Adrenal gland (tissue), 9 donors: ENCODE measurements at regions not wholly inside any gene's neighbourhood (a gene's known extent, or its start where the extent isn't known, plus 50 kb on each side); places are given as distances from the start of the nearest gene placed in this dataset.

Experiments used
- DNase-seq, 7 donors: peaks; one replicate each; pipeline ENCODE4 v3.0.0-alpha.2; 2019 to 2020
- H3K27ac ChIP-seq, 5 donors: fragments of 200-600 bp; sonication (generic) in 4 of 5; 1 replicate in 3 of 5; 2 replicates in 2 of 5; pipeline versions ENCODE4 v1.5.1 to v1.8.0; 2016 to 2020; ENCODE audit warnings: mild to moderate bottlenecking in 1 of 5
- H3K27me3 ChIP-seq: fragments of 200-600 bp; 2 replicates; pipeline ENCODE4 v1.8.0; 2021
- H3K36me3 ChIP-seq, 2 donors: fragments of 200-600 bp; replicated peaks in 1 of 2; 1 replicate in 1 of 2; 2 replicates in 1 of 2; pipeline versions ENCODE4 v1.5.1 to v1.8.0; 2018 to 2022
- H3K4me1 ChIP-seq, 2 donors: fragments of 200-600 bp; replicated peaks in 1 of 2; 1 replicate in 1 of 2; 2 replicates in 1 of 2; pipeline versions ENCODE4 v1.5.1 to v1.8.0; 2018 to 2021
- H3K4me3 ChIP-seq, 4 donors: fragments of 200-600 bp; sonication (generic) in 3 of 4; one replicate each; pipeline ENCODE4 v1.5.1; 2016 to 2018
- H3K9me3 ChIP-seq, 3 donors: fragments of 200-600 bp; sonication (generic) in 1 of 3; replicated peaks in 1 of 3; 1 replicate in 2 of 3; 2 replicates in 1 of 3; pipeline versions ENCODE4 v1.5.1 to v1.8.0; 2016 to 2021
- CTCF ChIP-seq, 6 experiments: fragments of 450-650 bp in 4 of 6; fragments of 200-600 bp in 2 of 6; sonication (generic) in 1 of 6; IDR thresholded peaks; 1 replicate in 5 of 6; 2 replicates in 1 of 6; pipeline versions ENCODE4 v1.5.1 to v1.8.0; 2016 to 2021; ENCODE audit warnings: antibody characterized with exemption in 6 of 6, mild to moderate bottlenecking in 2 of 6, moderate library complexity in 1 of 6
- POLR2A ChIP-seq, 2 donors: fragments of 450-650 bp; IDR thresholded peaks; one replicate each; pipeline ENCODE4 v1.6.1; 2017; ENCODE audit warnings: antibody characterized with exemption in 2 of 2, mild to moderate bottlenecking in 2 of 2, moderate library complexity in 1 of 2
- WGBS, 4 donors: extraction: QIAGEN DNeasy Blood & Tissue Kit in 2 of 4; methylation state at CpG; one replicate each; pipeline versions ENCODE4 v1.1.5 to v1.1.7; 2013 to 2017; 5-methylcytosine and 5-hydroxymethylcytosine counted together
- intact Hi-C, 2 donors: fragments of 100-400 bp; cut with DNase I; formaldehyde crosslinking; loops; one replicate each; pipeline versions ENCODE4 v1.14.1 to v1.15.0; 2022 to 2023
- donor health status: healthy with polysubstance abuse.
- donor health status: Bipolar disorder and iron deficiency.
- donor health status: DM: yes; HTN: yes; CAD: no.
- donor health status: DM: no; HTN: no; CAD: no.
- donor health status: DM: no; HTN: no; CAD: no.

- Histone ChIP-seq H3K4me3 (no peak overlapping the region), H3K27ac (no peak overlapping the region), H3K27me3 (no peaks in the 10 kb centered on the region), H3K4me1 (peaks cover 7 to 45% of the 10 kb centered on the region in 2 donors), H3K9me3 (no peaks in the 10 kb centered on the region), H3K36me3 (peaks cover 0 to 25% of the 10 kb centered on the region in 2 donors)
- DNase-seq = no peak
- no peak for TF ChIP-seq POLR2A (IDR thresholded peaks at IDR 0.05)
- TF ChIP-seq CTCF (IDR thresholded peaks at IDR 0.05) = no peak
- intact Hi-C loops = no loop called here
- WGBS, 4 donors = 94 to 96% (median 96%) methylated on average over 5 of the region's 5 CpGs
Observed at GRCh38 chr19:46917002-46917401, 56.2 kb downstream of the ARHGAP35 start.

GRCh38 chr19:46919324-46919723, 58.5 kb downstream of the ARHGAP35 start:
- intact Hi-C loops = no loop called here
- no peaks in the 10 kb centered on the region for H3K9me3 ChIP-seq
- H3K4me1 ChIP-seq = peaks cover 5 to 40% of the 10 kb centered on the region in 2 donors
- no peaks in the 10 kb centered on the region for H3K27me3 ChIP-seq
- WGBS, 4 donors = 90 to 94% (median 92%) methylated on average over 8 of the region's 8 CpGs
- no peak overlapping the region for H3K4me3 ChIP-seq
- H3K27ac ChIP-seq = no peak overlapping the region
- H3K36me3 ChIP-seq = peaks cover 0 to 32% of the 10 kb centered on the region in 2 donors
- no peak for TF ChIP-seq CTCF (IDR thresholded peaks at IDR 0.05)
- no peak for TF ChIP-seq POLR2A (IDR thresholded peaks at IDR 0.05)
- DNase-seq = no peak

GRCh38 chr19:46920362-46920761, 59.6 kb downstream of the ARHGAP35 start:
- WGBS, 4 donors = 74 to 81% (median 78%) methylated on average over 14 of the region's 14 CpGs
- no peak for TF ChIP-seq POLR2A (IDR thresholded peaks at IDR 0.05)
- no peak for TF ChIP-seq CTCF (IDR thresholded peaks at IDR 0.05)
- no peak for DNase-seq
- intact Hi-C loops = no loop called here
- peaks cover 5 to 39% of the 10 kb centered on the region in 2 donors for H3K4me1 ChIP-seq
- H3K36me3 ChIP-seq = peaks cover 0 to 32% of the 10 kb centered on the region in 2 donors
- H3K4me3 ChIP-seq = no peak overlapping the region
- no peaks in the 10 kb centered on the region for H3K9me3 ChIP-seq
- no peaks in the 10 kb centered on the region for H3K27me3 ChIP-seq
- H3K27ac ChIP-seq = no peak overlapping the region

GRCh38 chr19:46921071-46921470, 60.3 kb downstream of the ARHGAP35 start:
- H3K36me3 ChIP-seq = peaks cover 0 to 32% of the 10 kb centered on the region in 2 donors
- H3K27ac ChIP-seq = no peak overlapping the region
- H3K4me3 ChIP-seq = no peak overlapping the region
- no peak for DNase-seq
- no peak for TF ChIP-seq POLR2A (IDR thresholded peaks at IDR 0.05)
- no peaks in the 10 kb centered on the region for H3K9me3 ChIP-seq
- intact Hi-C loops = no loop called here
- H3K4me1 ChIP-seq = peaks cover 5 to 37% of the 10 kb centered on the region in 2 donors
- H3K27me3 ChIP-seq = no peaks in the 10 kb centered on the region
- WGBS, 4 donors = 94 to 97% (median 95%) methylated on average over 7 of the region's 7 CpGs

GRCh38 chr19:46922465-46922864, 61.7 kb downstream of the ARHGAP35 start:
- Histone ChIP-seq H3K27ac (no peak overlapping the region), H3K27me3 (no peaks in the 10 kb centered on the region), H3K4me1 (peaks cover 5 to 42% of the 10 kb centered on the region in 2 donors), H3K9me3 (no peaks in the 10 kb centered on the region), H3K36me3 (peaks cover 0 to 32% of the 10 kb centered on the region in 2 donors), H3K4me3 (no peak overlapping the region)
- no peak for DNase-seq
- intact Hi-C loops = no loop called here
- 76 to 87% (median 80%) methylated on average over 3 of the region's 3 CpGs for WGBS, 4 donors
- TF ChIP-seq CTCF (IDR thresholded peaks at IDR 0.05) (no peak), POLR2A (IDR thresholded peaks at IDR 0.05) (no peak)
